NCI-H510A treated with DMSO at 0.1 percent for 48 hours (cell line): ENCODE measurements at regions not wholly inside any gene's neighbourhood (a gene's known extent, or its start where the extent isn't known, plus 50 kb on each side); places are given as distances from the start of the nearest gene placed in this dataset.

Experiments
- DNase-seq: peaks from one replicate; lab custom pipeline; 2025; lab: John Stamatoyannopoulos, UW

- DNase-seq, result no peak
Measured at GRCh38 chr4:148740701-148741100, 298.5 kb upstream of the NR3C2 start.

- DNase-seq, result no peak
Measured at GRCh38 chr4:148737061-148737770, 295.0 kb upstream of the NR3C2 start.

GRCh38 chr4:148735432-148736155, 293.4 kb upstream of the NR3C2 start:
- no peak for DNase-seq

GRCh38 chr4:148730766-148731165, 288.6 kb upstream of the NR3C2 start:
- no peak for DNase-seq

- no peak for DNase-seq
Measured at GRCh38 chr4:148730082-148730640, 287.9 kb upstream of the NR3C2 start.

GRCh38 chr4:148717988-148718387, 275.8 kb upstream of the NR3C2 start:
- DNase-seq, result no peak

GRCh38 chr4:148716431-148717052, 274.3 kb upstream of the NR3C2 start:
- DNase-seq, result no peak

GRCh38 chr4:148704291-148704690, 262.1 kb upstream of the NR3C2 start:
- DNase-seq, result no peak

- DNase-seq, result no peak
Measured at GRCh38 chr4:148694702-148695101, 252.5 kb upstream of the NR3C2 start.

- no peak for DNase-seq
Measured at GRCh38 chr4:148693913-148694649, 251.9 kb upstream of the NR3C2 start.

- DNase-seq, result no peak
Measured at GRCh38 chr4:148692242-148692641, 250.0 kb upstream of the NR3C2 start.

- no peak for DNase-seq
Measured at GRCh38 chr4:148686449-148686848, 244.2 kb upstream of the NR3C2 start.

GRCh38 chr4:148684638-148685037, 242.4 kb upstream of the NR3C2 start:
- no peak for DNase-seq

GRCh38 chr4:148680884-148681283, 238.7 kb upstream of the NR3C2 start:
- no peak for DNase-seq

- DNase-seq, result no peak
Measured at GRCh38 chr4:148676344-148676743, 234.1 kb upstream of the NR3C2 start.

GRCh38 chr4:148674876-148675275, 232.7 kb upstream of the NR3C2 start:
- DNase-seq, result no peak

GRCh38 chr4:148664636-148665035, 222.4 kb upstream of the NR3C2 start:
- DNase-seq, result no peak

- no peak for DNase-seq
Measured at GRCh38 chr4:148654131-148654530, 211.9 kb upstream of the NR3C2 start.

- DNase-seq, result no peak
Measured at GRCh38 chr4:148653681-148654080, 211.5 kb upstream of the NR3C2 start.

- no peak for DNase-seq
Measured at GRCh38 chr4:148651991-148652390, 209.8 kb upstream of the NR3C2 start.

- no peak for DNase-seq
Measured at GRCh38 chr4:148649652-148650331, 207.6 kb upstream of the NR3C2 start.

GRCh38 chr4:148643851-148644250, 201.6 kb upstream of the NR3C2 start:
- DNase-seq, result no peak
